UCSD-AML1 (cell line): ENCODE measurements at regions not wholly inside any gene's neighbourhood (a gene's known extent, or its start where the extent isn't known, plus 50 kb on each side); places are given as distances from the start of the nearest gene placed in this dataset.

Experiments used
- DNase-seq: peaks from one replicate; lab custom pipeline; 2025; ENCODE audit not compliant: unreplicated experiment; lab: John Stamatoyannopoulos, UW

GRCh38 chr15:95226835-95227234, 995.5 kb downstream of the MCTP2 start:
- DNase-seq: no peak

DNA sequence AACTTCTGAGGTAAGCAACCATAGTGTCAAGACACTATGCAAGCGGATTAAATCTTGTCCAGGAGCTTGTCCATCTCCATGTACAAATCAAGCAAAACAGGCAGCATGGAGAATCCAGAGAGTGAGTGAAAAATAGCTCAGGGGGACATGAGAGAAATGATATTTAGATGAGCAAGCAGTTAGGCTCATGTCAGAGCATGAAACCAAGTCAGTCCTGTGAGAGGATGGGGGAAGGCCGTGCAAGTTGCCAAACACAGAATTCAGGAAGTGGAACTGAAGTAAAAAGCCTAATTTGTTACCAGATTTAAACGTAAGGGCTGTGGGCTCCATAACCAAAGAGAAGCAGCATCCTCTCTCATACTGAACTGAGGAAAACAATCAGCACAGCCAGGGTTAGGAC, 995.9 kb downstream of the MCTP2 start:
- no peak for DNase-seq

GRCh38 chr15:95228856-95229555, 997.6 kb downstream of the MCTP2 start:
- DNase-seq: no peak

DNA sequence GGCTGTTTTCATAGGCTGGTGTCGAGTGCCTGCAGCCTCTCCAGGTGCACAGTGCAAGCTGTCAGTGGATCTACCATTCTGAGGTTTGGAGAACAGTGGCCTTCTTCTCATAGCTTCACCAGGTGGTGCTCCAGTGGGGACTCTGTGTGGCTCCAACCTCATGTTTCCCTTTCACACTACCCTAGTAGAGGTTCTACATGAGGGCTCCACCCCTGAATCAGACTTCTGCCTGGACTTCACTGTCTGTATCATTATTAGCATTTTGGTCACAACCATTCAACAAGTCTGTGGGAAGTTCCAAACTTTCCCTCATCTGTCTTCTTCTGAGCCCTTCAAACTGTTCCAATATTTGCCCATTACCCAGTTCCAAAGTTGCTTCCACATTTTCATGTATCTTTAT, 1003.7 kb downstream of the MCTP2 start:
- no peak for DNase-seq

DNA sequence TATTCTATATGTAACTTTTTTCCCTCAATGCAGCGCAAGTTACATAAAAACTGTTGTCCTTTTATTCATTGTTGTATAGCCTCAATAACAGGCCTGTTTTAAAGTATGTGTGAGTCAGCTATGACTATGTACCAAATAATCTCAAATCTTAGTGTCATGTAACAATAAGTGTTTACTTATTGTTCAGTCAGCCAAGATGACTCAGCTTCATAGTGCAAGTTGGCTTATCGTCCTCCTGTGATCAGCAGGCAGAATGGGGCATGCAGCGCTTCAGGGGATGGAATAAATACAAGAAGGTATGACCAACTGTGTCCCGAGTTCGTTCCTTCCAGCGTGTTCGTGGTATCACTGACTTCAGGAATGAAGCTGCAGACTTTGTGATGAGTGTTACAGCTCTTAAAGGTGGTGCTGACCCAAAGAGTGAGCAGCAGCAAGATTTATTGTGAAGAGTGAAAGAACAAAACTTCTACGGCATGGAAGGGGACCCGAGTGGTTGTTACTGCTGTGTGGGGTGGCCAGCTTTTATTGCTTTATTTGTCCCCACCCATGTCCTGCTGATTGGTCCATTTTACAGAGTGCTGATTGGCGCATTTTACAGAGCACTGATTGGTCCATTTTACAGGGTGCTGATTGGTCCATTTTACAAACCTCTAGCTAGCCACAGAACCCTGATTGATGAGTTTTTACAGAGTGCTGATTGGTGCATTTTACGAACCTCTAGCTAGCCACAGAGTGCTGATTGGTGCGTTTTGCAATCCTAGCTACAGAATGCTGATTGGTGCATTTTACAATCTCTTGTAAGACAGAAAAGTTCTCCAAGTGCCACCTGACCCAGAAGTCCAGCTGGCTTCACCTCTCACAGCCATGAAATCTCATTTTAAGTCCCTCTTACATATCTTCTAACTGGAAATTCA, 1016.0 kb downstream of the MCTP2 start:
- no peak for DNase-seq

DNA sequence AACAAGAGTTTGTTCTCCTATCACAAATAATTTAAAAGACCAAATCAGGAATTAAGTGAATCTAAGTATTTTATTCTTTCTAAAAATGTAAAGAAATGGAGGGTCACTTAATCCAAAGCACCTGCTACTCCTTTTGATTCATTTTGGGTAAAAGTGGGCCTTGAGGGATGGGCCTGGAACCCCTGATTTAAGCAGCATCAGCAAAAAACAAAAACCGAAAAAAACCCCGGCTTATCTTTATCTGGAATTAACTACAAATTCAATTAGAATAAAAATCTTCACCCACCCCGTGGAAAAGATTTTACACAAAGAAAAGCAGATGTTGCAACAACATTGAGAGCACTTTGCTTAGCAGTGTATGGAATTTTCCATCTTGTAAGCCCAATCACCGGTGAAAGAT, 1018.2 kb downstream of the MCTP2 start:
- no peak for DNase-seq

GRCh38 chr15:95252404-95252803, 1021.0 kb downstream of the MCTP2 start:
- no peak for DNase-seq

DNA sequence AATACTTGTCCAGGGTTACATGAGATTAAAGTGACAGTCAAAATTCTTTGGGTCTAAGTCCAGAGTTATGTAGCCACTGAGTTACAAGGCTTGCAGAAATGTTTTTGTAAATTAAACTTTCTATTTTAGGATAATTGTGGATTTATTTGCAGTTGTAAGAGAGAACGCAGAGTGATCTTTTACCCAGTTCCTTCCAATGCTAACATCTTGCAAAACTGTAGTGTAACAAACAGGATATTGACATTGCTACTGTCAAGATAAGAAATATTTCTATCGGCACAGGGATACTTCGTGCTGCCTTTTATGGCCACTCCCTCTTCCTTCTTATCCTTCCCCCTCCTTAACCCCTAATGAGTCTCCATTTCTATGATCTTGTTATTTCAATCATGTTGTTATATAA, 1022.9 kb downstream of the MCTP2 start:
- DNase-seq: no peak

DNA sequence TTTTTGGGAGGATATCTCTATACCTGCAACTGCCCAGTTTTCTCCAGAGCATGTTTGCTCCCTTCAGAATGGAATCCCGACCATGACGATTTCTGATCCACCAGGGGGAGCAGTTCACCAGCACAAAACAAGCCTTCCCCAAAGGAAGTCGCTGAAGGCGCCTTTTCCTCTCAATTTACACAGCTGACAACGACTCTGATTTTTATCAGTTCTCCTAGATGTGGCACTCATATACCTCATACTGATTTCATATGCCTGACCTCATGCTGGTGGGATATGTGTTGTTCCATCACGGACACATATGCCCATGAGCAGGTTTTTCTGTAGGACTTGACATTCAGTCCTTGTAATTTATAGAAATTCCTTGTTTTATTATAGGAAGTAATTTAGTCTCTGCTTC, 1028.2 kb downstream of the MCTP2 start:
- DNase-seq: peak; percentile 23

DNA sequence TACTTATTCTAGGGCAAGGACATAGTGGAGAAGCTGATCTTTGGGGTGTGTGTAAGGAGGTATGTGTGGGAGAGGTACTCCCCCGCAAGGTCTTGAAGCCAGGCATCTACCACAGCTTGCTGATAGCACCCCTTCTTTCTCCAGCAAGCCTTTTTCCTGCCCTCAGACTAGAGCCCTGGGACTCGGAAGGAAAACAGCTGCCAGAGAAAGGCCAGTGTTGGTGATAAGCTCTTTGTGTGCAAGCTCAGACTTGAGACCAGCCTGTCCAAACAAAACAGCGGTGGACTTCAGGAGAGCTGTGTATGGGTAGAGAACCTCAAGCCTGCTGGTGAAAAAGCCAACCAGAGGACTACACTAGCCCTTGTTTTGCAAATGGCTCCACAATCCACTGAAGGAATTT, 1028.6 kb downstream of the MCTP2 start:
- no peak for DNase-seq

GRCh38 chr15:95260856-95261255, 1029.5 kb downstream of the MCTP2 start:
- DNase-seq: no peak

DNA sequence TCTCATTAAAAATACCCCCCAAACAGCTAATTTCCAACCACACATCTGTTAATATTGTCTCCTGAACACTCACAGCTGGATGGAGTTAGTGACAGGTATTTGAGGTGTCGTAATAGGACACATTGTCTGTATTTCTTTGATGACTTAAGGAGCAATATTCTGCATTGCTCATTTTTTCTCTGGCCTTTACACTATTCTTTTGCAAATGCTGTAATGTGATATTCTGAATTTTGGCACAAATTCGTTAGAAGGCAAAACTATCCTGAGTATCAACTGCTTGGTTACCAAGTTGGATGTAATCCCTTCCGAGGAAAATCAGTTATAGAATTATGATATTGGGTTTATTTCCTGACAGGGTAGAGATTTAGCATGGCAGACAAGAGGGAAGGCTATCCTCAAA, 1030.2 kb downstream of the MCTP2 start:
- no peak for DNase-seq

GRCh38 chr15:95261968-95262367, 1030.6 kb downstream of the MCTP2 start:
- DNase-seq: no peak

DNA sequence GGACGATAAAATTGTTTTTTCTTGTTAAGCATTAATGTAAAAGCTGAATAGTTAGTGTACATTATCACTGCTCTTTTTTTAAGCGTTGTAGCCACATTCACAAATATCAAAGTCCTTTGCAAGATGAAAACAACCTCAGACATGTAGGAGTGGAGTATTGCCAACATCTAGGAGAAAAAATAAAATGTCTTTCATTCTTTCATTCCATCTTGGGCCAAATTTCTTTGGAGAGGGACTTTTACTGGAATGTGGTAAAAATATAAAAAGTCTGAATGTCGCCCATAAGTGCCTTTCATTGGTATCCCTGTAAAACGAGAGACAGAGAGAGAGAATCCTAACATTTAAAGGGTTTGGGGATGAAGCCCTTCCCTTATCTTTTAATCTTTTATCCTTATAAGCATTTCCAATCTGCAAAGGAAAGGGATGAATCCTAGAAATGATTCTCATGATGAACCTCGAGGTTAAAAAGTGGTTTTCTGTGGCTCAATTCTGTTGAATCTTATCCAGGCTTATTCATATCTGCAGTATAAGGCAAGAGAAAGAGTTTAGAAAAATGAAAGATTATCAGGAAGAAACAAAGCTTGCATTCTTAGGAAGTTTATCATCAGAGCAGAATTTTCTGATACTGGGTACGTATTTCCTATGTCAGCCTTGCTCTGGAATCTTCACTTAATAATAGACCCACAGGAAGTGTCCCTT, 1031.7 kb downstream of the MCTP2 start:
- no peak for DNase-seq

DNA sequence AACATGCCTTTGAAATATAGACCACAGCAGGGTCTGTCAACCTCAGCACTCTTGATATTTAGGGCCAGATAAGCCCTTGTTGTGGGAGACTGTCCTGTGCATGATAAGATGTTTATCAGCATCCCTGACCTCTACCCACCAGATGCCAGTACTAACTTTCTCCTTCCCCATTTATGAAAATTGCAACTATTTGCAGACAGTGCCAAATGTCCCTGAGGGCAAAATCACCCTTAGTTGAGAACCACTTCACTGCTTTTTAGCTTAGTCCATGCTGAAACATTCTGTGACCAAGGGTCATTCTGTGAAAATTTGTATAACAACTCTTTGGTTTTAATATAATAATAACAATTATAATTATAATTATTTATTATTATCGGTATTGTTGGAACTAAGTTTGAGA, 1032.4 kb downstream of the MCTP2 start:
- no peak for DNase-seq

- no peak for DNase-seq
Observed at GRCh38 chr15:95265419-95265997, 1034.1 kb downstream of the MCTP2 start.

- no peak for DNase-seq
Observed at GRCh38 chr15:95266451-95267061, 1035.2 kb downstream of the MCTP2 start.

DNA sequence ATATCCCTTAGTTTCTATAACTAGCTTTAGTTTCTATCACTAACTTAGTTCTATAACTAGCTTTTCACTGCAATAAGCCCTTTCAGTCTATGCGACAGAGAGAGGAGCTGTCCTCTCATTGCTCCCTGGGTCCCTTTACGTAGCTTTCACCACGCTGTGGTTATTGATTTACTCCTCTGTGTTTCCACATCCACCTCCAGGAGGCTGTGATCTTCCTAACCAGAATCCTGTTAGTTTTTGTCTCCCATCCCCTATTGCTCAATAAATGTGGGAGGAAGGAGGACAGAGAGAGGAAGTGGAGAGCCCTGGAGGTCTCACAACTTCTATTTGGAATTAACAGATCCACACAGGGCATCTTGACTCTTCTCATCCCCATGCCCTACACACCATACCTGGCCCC, 1036.1 kb downstream of the MCTP2 start:
- no peak for DNase-seq

DNA sequence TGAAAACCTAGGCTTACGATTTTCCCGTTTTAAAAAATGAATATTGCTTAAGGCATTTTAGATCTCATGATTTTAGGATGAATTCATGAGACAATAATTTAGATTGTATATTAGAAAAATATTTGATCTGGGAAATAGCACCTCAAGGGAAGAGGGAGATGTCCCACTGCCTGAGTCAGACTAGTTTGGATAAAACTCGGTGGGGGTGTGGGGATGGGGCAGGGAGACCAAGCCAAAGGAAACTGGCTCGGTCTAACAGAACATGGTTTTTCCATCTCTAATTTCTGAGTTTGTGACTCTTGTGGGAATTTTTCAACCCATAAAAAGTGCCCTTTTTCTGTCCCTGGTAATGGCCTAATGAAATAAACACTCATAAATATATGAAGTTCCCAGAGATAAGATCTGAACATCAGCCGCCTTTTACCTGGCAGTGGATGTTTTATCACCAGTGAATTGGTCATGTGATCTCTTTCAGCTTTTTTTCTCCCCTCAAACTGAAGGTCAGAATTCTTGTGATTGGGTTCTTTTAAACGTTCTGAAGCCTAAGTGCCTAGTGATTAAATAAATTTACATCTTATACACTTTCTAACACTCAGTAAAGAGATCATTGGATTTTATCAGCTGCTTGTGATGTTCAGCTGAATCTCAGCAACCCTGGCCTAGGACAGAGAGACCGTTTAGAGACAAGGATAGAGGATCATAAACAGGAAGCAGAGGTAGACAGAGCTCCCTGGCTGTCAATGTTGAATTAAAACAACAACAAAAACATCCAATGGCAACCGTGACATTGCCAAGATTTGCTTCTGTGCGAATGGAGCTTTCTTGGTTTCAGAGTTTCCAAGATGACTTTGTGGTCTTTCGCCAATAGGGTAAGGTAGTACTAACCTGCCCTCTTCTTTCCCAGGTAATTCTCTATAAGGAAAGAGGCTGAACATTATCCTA, 1038.2 kb downstream of the MCTP2 start:
- DNase-seq: no peak

GRCh38 chr15:95274101-95274500, 1042.7 kb downstream of the MCTP2 start:
- DNase-seq: no peak
